HG03354 (cell line): ENCODE measurements at regions not wholly inside any gene's neighbourhood (a gene's known extent, or its start where the extent isn't known, plus 50 kb on each side); places are given as distances from the start of the nearest gene placed in this dataset.

Source experiments
- ATAC-seq: cut with Tn5 transposase; IDR thresholded peaks from one replicate; pipeline ENCODE4 v1.9.1; 2021; ENCODE audit warnings: mild to moderate bottlenecking; ENCODE audit not compliant: unreplicated experiment, poor library complexity, severe bottlenecking

DNA sequence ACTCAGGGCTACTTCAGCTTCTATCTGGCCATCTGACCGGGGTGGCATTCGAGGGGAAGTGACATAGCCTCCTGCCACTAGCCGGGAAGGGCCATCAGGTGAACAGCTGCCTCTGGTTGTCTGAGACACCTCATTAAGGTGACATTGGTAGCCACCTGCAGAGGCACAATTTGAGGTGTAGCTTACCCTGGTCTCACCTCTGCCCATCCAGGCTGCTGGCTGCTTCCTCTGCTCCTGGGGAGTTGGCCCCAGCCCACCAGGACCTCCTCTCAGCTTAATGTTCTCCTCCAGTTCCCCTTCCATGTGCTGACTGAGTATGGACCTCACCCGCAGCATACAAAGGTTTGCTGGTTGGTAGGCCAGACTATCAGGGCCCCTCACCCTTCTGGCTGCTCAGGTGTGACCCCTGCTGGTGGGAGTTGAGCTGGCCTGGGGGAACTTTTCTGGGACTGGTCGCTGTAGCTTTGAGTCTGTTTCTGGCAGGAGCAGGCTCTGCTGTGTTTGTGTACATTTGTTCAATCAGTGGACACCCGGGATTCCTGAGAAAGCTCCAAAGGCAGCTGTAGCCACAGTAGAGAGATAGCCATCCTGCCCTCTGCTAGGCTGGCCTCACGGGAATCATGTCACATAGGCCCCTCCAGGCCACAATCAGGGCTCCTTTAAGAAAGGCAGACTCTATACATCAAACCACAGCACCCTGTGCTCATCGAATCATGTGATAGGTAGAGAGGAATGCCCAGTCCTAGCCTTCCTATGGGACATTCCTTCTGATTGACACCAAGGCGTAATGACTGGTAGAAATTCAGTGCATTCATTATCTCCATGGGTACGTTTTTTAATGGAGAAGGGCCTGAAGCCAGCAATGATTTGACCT, 295.1 kb upstream of the PLET1 start:
- ATAC-seq = no peak

DNA sequence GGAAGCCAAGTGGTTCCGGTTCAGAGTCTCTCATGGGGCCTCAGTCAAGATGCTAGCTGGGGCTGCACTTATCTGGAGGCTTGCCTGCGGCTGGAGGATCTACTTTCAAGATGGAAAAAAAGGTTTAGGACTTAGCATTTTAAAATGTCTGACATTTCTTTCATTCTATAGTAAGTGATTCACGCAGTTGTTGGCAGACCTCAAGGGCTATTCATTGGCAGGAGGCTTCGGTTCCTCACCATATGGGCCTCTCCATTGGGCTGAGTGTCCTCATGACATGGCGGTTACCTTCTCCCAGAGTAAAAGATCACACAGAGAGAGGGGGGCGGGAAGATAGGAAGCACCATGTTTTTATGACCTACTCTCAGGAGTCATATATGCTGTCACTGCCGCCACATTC, 298.0 kb upstream of the PLET1 start:
- no peak for ATAC-seq

DNA sequence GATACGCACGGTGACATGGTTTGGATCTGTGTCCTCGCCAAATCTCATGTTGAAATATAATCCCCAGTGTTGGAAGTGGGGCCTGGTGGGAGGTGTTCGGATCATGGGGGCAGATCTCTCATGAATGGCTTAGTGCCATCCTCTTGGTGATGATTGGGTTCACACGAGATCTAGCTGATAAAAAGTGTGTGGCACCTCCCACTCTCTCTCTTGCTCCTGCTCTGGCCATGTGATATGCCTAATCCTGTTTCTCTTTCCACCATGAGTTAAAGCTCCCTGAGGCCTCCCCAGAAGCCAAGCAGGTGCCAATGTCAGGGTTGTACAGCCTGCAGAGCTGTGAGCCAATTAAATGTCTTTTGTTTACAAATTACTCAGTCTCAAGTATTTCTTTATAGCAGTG, 303.1 kb upstream of the PLET1 start:
- no peak for ATAC-seq

DNA sequence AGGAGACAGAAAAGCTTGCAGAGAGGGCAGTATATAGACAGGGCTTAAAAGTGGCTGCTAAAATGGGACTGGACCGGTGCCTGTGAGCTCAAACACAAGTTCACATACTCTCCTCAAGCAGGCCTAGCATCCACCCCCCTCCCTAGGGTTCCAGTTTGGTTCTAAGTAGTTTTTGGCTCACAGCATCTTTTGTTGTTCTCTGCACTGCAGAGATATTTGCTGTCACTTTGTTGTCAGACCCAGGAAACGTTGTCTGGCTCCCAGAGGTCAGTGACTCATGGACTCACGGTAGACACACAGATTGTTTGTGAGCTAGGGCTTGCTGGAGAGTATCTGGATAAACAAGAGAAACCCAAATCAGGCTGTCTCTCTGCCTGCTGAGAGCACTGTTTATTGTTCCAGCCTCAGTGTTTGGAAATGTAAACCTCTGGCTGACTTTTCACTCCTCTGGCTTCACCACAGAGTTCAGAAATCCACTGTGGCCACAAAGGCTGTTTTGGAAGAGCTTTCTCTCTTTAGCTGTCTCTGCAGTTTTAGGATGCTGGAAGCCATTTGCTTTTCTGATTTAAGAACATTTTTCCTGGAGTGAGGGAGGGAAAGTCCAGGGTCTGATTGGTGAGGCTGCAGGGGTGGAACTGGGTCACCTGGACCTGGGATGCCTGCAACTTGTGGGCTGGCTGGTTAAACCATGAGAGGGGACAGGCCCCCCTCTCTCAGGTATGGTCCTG, 303.7 kb upstream of the PLET1 start:
- ATAC-seq = no peak

DNA sequence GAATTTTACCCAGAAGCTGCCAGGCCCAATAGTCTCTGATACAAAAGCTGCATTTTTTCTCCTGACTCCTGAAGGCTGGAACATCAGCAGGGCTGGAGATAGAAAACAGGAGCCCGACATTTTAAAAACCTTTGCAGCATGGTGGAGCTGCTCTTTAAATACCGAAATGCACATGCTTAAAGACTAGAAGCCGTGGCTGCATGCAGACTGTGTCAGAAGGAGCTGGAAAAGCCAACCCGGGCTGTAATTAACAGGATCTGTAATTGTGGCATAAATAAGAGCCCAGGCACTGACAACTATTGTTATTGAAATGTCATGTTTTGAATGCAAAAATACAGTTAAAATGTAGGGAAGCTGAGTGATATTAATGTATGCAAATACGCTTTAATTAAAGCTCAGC, 304.9 kb upstream of the PLET1 start:
- ATAC-seq = no peak

DNA sequence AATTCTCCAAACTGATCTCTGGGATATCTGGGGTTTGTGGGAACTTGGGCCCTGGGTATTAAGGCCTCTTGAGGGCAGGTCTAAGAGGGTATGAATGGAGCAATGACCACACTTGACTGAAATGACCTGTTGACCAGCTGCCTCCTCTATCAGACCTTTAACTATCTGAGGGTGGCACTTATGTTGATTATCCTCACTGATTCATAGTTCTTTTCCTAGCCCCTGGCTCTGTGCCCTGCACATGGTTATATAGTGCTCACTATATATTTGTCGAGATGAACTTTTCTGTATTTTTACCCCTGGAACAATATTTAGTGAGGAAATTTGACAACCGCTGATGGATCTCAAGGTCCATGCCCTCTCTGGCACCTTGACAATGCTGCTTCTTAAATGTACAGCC, 305.5 kb upstream of the PLET1 start:
- no peak for ATAC-seq

DNA sequence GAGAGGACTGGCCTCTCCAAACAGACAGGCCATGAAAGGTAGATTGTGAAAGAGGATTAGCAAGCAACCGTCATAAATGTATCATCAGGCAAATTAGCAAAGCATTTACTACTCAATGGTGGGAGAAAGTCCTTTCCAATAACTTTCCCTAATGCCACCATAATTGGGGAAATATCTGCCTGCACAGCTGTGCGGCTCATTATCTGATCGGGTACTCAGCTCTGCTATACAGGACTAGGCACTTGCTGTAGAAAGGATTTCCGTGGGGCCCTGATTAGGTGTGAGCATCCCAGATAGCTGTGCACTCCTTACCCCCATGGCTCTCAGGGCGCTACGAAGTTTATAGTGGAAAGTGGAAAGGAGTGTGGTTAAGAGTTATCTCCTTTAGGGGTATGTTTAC, 309.7 kb upstream of the PLET1 start:
- no peak for ATAC-seq

DNA sequence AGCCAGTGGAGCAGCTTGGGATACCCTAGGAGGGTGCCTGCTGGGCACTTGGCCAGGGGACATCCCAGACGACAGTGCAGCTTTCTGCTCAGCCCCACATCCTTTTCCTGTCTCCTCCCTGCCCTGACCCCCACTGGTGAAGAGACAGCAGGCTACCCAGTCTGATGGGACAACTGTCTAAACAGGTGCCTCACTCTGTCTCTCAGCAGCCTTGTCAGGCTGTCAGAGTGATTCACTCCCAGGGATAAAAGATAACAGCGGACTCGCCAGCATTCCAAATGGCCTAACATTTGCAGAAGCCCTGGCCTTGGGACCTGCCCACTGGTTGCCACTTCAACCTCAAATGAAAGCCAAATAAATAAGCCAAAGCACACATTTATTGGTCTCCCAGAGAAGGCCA, 318.6 kb upstream of the PLET1 start:
- ATAC-seq = no peak

DNA sequence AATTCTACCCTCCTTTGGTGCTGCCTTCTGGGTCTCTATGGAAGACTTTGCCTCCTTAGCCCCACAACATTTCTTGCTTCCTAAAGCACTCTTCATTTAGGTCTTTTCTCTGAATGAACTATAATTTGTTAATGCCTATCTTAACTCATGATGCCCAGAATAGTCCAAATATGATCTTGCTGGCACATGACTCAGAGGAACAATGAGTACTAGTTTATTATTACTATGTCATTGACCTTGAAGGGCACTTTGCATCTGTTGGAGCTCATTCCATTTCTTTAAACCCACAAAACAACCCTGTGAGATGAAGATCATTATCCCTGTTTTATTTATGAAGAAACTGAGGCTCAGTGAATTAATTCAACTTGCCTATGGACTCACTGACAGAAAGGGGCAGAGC, 320.2 kb upstream of the PLET1 start:
- ATAC-seq = no peak

DNA sequence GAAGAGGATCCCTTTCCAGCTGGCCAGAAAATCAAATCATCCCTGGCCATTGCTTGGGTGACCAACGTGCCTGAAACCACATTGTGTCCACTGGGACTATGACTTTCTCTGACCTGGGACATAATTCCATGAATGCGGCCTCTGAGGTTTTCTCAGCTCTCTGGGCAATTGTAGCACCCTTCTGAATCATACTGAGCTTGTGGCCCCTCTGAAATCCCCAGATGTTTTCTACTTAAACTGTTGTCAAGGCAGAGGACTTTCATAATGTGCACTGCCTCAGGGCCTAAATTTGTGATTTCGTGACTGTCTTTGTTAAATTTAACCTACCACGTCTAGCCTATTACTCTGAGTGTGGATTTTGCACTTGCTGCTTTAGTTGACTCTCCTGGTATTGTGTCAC, 321.1 kb upstream of the PLET1 start:
- no peak for ATAC-seq

DNA sequence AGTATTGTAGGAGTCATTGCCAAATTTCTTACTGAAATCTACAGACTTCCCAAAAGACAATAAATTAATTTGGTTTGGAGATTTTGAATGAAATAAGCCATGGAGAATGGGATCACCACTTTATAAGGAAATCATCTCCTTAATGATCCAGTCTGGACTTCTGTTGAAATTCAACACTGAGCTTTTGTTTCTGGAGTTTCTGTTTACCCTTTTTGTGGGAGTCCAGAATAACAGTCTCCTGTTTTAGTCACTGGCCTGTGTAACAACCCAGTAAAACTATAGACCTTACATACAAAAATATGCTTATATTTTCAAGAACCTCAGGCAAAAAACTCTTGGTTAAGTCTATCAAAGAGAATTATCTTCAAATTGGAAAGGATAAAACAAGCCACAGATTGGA, 321.7 kb upstream of the PLET1 start:
- ATAC-seq = no peak

DNA sequence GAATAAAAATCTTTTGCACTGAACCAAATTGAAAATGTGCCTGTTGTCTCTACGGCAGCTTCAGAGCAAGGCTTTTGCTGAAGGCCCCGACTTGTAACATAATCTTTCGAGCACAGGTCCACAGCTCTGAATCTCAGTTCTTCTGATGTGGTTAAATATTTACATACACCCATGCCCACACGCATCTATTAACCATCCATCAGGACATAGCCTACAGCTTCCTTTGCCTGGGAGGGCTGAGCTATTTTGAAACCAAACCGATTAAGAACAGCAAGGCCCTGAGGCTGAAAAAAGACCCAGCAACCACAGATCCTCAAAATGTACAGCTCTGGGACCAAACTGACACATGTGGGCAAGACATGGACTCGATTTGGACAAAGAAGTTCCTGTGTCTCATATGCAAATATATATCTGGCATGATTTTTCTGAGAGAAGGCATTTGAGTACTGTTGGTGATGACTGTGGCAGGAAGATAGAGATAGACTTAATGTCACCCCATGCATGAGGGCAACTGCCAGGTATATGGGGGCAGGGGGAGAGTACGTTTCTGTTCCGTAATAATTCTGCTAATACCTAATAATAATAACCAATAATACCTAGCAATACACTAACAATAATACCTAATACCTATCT, 322.7 kb upstream of the PLET1 start:
- ATAC-seq = peak; percentile 94

DNA sequence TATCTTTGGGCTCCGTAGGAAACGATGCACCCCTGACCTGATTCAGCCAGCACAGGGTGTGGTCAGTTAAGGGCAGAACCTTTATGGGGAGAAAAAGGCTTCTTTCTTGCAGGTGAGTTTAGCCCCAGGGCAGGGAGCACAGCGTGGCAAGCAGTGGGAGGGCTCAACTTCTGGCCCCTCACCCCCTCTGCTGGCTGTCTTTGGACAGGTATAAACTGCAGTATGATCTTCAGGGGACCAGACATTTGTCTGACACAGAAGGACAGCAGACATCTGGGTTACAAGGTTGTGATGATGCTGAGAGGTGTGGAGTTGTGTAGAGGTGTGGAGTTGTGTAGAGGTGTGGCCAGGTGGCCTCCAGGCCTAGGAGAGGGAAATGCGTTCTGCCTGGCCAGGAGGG, 324.0 kb upstream of the PLET1 start:
- no peak for ATAC-seq

DNA sequence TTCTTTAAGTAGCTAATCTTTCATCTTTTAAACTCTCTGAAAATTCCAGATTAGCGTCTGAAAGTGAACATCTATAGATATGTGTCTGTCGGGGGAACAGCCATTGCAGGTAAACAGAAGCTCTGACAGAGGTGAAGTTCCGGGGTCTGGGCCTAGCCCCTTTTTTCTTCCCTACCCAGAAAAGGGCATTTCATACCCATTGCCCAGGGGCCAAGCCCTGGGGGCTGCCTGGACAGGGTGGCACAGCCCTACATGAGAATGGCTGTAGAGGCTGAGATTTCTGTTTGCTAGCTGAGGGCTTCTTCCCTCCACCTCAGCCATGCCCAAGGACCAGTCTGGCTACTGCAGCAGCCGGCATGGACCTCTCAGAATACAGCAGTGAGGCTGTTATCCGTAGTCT, 327.0 kb upstream of the PLET1 start:
- ATAC-seq = no peak

DNA sequence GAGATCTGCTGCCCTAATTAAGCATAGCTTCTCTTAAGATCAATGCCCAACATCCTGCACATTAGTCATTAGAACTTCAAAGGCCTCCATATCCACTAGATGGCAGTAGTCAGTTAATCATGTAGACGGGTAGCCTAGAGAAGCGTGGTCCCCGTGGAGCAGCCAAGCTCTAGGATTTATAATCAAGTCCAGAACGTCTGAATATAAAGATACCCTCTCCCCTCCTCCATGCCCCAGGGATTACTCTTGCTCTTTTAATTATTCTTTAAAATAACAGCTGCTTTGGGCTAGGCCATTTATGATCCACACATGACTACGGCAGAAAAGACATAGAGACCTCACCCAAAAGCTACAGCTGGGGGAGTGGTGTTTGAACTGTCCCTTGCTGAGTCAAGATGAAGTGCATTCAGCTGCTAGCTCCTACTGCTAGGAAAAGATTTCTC, 327.6 kb upstream of the PLET1 start:
- ATAC-seq = peak; percentile 54

DNA sequence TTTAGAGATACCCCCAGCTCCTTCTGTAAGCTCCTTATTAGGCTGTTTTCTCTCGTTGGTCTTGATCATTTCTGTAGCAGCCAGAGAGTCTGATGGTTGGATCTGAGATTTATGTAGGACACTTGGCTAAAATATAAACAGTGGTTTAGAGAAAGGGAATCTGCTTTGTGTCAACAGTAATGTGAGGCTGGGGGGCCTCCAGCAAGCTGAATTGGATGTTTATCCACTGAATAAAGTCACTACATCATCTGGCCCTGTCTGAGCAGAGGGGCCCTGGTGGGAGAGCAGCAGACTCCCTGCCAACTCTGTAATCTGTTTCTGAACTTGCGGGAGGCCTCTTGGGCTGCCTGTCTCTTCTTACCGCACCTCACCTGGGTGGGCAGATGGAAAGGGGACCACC, 328.5 kb upstream of the PLET1 start:
- no peak for ATAC-seq

DNA sequence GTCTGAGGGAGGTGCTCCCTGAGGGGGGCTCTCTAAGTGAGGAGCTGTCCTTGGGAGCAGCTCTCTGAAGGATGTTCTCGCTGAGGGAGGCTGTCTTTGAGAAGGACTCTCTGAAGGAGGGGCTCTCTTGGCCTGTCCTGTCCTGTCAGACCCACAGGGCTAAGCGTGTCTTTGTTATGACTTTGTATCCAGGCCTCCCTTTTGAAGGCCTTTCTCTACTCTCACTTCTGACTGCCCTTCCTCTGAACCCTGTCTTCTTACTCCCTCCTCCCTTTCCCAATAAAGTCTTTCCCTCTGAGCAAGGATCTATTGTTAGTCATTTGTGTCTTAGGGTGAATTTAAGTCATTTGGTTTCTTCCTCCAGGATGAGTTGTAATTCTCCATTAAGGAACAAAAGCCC, 330.1 kb upstream of the PLET1 start:
- ATAC-seq = no peak

DNA sequence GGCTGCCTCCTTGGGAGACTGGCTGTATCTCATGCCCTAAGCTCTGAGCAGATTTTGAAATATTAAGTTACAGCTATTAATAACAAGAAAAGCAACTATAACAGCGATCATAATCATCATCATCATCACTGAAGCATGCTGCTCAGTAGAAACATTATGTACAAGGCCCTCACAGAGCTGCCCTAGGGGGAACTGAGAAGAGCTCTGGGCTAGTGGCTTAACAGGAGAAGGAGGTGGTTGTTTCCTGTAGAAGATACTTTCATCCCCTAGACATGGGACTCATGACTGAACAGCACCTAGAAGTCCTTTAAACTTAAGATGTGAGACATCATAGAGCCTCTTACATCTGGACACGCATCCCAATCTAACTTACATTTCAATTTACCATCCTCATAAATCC, 332.8 kb upstream of the PLET1 start:
- ATAC-seq = no peak

DNA sequence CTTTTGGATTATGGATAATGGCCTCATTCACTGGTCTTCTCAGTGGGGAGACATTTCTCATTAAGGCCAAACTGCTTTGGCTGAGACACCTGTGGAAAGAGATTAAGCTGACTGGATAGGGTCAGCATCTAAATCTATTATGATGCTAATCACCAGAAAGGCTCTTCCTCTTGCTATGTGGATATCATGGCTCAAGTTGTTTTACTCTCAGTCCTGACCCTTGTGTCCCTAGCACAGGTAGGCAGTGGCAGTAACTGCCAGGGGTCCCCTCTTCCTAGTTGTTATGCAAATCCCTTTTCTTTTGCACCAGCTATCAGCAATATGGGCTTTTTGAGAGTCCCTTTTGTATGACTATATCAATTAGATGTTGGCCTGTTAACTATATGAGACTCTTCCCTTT, 335.7 kb upstream of the PLET1 start:
- no peak for ATAC-seq

DNA sequence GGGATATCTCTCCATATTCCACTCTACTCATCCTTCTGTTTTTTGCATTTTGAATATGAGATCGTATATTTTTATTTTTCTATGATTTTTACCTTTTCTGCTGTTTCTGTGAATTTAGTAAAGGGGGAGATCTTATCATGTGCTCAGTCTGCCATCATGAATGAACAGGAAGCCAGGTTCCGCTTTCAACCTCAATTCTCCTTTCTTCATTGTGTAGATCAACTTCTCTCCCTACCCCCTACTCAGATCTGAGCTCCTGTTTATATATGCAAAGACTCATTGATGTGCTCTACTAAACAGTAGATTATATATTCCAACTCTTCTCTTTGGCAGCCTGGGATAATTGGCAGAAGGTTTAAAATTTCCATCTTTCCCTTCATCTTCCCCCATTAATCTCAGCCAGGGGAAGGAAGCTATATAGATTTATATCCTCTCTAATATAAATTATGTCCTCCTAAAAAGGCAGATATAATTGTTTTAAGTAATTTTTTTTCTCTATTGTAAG, 336.7 kb upstream of the PLET1 start:
- no peak for ATAC-seq

DNA sequence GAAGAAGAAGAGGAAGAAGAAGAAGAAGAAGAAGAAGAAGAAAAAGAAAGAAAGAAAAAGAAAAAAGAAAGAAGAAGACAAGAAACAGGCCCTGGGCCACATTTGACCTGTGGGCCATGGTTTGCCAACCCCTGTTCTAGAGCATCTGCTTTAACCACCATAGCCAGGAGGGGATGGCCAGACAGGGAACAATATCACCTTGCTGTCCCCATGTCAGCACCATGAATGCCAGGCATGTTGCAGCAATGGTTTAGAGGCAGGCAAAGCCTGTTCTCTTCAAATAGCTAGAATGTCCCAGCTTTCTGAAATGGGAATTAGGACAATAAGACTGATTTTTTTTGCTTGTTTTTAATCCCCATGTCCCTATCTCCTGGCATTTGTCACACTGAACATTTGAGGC, 338.6 kb upstream of the PLET1 start:
- no peak for ATAC-seq
